GM19099 (cell line): ENCODE measurements at regions not wholly inside any gene's neighbourhood (a gene's known extent, or its start where the extent isn't known, plus 50 kb on each side); places are given as distances from the start of the nearest gene placed in this dataset.

Experiments used
- POLR2A ChIP-seq: IDR thresholded peaks from 3 replicates; pipeline ENCODE4 v1.6.1; 2011; ENCODE audit warnings: low read depth; ENCODE audit not compliant: insufficient read length; ENCODE audit errors: extremely low read depth

DNA sequence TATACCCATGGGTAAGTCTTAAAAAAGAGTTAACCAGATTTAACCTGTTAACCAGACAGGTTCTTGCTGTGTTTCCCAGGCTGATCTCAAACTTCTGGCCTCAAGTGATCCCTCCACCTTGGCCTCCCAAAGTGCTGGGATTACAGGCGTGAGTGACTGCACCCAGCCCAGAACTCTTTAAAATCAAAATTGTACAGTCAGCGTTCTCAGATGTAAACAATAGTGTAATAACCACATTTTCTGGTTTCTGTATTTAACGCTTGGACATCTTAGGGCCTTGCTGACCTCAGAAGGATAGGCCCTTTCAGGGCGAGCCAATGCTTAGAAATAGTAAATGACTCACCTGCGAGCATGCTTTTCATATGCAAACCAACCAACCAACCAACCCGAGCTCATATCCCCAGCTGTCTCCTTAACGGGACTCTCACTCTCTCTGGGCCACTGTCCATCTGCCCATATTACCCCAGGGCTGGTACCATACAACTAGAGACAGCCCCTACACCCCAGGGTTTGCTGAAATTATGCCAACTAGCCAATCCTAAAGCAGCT lies 415.0 kb upstream of the XYLT1 start:
- no peak for TF ChIP-seq POLR2A

DNA sequence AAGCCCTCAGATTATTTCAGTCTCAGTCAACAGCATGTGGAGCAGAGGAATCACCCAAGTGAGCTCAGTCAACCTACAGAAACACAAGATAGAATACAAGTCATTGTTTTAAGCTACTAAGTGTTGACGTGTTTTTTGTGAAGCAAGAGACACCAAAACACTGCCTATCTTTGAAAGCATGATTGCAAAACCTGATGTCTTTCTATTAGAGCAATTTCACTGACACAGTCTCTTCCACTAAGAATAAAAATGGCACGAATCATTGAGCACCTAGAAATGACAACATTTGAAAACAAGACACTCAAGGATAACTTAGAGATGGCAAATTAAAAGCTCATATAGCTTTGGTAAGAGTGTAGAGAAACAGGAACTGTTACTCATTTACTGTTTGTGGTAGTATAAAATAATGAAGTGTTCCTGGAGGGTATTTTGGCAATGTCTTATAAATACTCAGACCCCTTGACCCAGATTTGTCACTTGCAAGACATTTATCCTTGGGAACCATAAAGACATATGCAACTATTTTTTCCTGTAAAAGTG lies 407.1 kb upstream of the XYLT1 start:
- no peak for TF ChIP-seq POLR2A

DNA sequence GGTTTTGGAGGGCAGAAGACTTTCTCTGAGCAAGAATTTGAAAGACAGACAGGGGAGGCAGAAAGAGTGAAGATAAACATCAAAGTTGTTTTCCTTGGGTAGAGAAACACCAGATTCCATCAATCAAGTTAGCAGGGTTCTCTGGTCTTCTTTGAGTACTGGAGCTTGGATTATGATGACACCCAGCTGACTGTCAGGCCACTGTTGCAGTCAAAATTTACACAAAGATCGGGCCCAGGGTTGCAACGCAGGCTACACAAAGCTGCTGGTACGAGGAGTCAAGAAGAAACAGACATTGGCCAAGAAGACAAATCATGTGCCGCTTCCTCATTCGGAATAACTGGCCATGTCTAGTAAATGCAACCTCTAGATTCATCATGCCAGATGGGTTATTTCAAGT lies 396.2 kb upstream of the XYLT1 start:
- TF ChIP-seq POLR2A: no peak

DNA sequence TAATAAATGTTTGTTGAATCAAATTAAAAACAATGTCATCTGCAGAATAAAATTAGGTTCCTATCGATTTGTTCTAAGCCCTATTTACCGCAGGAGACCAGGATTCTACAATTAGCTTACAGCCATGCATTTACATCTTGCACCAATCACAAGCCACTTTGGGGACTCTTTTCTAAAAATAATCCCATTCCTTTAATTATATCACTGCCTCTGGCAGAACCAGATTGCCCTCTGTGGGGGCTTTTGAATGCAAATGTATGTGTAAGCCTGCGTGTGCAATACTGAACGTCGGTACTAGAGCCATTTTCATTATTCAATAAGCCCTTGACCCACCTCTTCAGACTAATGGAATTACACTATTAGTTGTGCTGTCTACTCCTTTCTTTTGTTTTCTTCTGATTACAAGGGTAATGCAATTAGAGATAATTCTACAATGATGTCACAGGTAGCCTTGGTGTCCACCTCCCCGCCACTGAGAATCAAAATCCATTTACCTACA lies 391.3 kb upstream of the XYLT1 start:
- no peak for TF ChIP-seq POLR2A

DNA sequence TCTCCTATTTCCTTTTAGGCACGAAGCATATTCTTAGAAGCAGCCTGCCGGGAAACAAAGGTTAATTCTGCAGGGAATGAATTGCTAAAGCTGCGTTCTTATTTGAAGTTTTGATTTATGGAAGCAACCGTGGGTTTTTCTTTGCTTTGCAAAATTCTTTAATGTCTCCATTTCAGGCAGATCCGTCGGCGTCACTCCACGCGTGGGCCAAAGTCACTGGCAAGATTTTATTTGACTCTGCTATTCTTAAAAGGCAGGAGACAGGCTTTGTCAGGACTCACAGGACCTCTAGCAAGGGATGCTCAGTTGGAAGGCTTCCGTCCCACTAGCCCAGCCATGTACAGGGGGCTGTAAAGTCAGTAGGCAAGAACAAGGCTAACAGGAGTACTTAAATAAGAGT lies 387.3 kb upstream of the XYLT1 start:
- TF ChIP-seq POLR2A: no peak

DNA sequence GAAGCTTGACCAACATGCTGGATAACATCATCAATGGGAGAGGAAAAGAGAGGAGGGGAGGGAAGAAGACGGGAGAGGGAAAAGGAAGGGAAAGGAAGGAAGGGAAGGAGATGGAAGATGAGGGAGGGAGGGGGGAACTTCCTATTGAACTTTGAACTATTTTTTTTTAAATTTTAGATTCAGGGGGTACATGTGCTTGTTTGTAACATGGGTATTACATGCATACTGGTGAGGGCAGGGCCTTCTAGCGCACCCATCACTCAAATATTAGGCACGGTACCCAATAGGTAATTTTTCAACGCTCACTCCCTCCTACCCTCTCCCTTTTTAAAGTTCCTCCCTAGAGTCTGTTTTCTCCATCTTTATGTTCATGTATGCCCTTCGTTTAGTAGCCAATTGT lies 383.2 kb upstream of the XYLT1 start:
- TF ChIP-seq POLR2A: no peak

DNA sequence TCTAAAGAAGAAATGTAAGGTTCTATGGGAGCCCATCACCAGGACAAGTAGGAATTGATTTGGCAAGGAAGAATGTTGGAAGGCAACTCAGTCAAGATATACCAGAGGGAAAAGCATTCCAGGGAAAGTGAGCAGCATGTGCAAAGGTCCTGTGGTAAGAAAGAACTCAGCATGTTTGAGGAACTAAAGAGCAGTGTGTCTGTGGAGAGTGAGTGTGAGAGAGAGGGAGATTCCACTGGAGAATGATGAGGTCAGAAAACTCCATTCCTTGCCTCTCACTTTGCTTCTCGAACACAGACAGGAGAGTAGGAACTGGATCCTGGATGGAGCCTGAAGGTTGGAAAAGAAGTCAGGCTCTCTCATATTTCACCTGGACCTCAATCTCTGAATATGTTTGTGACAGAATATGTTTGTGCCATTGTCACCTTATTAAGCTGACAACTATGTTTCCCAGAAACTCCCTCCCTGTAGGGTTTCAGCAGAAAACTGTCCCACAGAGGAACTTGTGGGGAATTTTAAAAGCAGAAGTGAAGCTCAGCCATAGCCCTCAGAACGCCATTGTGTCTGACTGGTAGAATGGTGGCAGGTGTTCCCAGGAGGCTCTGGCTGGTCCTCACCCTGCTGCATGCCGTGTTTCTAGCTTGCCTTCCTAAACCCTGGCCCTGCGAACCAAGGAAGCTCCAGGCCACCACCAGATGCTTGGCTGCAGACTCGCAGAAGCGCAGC lies 382.4 kb upstream of the XYLT1 start:
- no peak for TF ChIP-seq POLR2A

DNA sequence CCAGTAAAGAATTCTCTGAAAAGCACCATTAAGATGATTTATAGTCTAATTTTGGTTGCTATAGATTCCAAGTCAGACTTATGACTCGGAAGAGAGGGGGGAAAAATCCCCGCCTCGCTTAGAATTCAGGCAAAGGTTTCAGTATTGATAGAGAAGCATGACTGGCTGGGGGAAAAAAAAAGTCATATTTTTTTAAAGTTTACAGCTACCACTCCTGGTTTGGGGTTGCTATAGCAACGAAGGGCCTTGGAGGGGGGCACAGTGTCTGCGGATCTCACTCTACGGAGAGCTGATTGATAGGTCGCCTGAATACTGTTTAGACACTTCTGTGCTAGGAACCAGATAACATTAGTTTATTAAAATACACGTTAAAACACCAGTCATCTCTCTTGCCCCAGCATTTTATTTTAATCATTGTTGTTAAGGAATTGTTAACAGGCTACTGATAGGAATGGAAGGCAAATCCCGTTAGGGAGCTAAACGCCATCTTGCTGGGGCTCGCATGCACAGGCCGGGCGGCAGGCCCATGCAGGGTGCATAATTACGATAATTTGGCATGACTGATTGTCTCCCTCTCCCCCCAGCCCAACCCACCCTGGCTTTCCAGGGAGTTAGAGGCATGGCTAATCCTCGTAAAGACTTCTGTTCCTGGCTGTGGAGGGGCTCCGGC lies 380.0 kb upstream of the XYLT1 start:
- TF ChIP-seq POLR2A: no peak

DNA sequence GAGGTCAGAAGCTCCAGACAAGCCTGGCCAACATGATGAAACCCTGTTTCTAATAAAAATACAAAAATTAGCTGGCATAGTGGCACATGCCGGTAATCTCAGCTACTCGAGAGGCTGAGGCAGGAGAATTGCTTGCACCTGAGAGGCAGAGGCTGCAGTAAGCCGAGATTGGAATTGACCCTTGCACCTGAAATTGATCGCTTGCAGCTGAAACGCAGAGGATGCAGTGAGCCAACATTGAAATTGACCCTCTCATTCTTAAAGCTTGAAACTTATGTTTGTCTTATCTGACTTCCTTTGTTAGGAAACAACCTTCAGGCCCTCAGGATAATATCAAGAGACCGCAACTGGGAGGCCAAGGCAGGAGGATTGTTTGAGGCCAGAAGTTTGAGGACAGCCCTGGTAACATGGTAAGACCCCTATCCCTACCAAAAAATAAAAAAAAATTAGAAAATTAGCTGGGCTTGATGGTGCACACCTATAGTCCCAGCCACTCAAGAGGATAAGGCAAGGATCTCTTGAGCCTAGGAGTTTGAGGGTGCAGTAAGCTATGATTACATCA lies 376.6 kb upstream of the XYLT1 start:
- TF ChIP-seq POLR2A: no peak

DNA sequence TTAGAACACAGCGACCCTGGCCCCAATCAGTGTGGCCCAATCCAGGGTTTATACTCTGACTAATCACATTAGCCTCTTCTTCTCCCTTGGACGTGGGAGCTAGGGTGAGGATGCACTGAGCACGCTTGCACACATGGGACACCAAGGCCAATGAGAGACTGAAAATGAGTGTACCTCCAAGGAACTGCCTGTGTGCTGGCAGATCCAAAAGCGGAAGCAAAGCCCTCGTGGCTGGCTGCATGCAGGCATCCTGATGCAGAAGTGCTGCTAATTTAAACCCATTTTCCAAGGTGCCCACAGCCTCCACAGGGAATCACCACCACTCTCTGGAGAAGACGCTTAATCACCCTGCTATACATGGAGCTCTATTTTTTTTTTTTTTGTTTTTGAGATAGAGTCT lies 375.3 kb upstream of the XYLT1 start:
- no peak for TF ChIP-seq POLR2A

DNA sequence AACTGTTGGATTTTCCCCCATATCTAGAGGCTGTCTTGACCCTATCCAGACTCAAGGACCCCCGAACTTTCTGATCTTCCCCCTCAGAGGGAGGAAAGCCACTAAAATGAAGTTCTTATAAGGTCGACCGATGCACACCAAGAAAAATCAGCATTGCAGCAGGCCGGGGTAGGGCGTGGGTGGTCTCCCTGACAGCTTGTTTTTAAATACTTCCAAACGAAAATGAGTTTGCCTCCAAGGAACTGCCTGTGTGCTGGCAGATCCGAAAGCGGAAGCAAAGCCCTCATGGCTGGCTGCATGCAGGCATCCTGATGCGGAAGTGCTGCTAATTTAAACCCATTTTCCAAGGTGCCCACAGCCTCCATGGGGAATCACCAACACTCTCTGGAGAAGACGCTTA lies 374.3 kb upstream of the XYLT1 start:
- TF ChIP-seq POLR2A: no peak

DNA sequence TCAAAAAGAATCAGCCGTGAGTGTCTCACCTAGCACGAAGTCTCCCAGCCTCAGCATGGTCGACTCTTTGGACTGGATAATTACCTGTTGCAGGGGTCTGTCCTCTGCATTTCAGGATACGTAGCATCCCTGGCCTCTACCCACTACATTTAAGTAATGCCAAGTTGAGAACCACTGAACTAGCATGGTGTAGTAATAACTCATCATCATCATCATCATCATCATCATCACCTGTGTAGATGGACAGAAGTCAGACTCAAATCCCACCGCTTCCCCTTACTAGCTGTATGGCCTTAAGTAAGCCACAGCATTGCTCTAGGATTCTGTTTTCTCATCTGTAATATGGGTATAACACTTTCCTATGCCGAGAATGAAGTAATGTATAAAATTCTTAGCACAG lies 373.1 kb upstream of the XYLT1 start:
- no peak for TF ChIP-seq POLR2A

DNA sequence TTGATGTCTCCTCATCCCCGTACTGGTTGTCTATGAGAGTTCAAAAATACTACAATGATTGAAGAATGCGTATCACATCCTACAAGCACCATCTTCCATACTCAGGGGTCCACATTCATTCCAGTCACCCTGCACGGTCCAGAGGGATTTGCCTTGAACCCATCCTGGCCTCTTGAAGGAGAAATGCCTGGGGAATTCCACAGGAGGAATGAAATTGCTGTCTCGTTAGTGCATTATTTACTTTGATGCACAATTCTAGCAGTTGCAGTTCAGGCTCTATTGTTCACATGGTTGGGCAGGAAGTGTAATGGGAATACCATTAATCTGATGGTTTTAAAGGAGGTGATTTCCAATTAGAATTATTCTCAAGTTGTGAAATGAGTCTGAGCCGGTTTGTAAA lies 369.1 kb upstream of the XYLT1 start:
- TF ChIP-seq POLR2A: no peak

DNA sequence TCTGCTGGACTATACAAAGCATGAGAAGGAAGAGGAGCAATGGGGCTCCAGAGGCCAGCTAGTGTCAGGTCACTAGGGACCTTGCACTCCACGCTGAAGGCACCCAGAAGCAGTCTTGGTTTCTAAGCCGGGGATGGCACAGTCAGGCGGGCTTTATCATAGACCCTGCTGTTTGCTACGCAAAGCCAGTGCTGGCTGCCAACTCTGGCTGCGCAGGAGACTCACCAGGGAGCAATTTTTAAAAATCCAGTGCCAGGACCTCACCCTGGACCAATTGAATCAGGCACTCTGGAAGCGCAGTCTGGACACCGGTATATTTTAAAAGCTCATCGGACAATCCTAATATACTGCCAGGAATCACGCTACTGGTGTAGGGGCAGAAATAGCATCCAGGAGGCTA lies 368.5 kb upstream of the XYLT1 start:
- no peak for TF ChIP-seq POLR2A

DNA sequence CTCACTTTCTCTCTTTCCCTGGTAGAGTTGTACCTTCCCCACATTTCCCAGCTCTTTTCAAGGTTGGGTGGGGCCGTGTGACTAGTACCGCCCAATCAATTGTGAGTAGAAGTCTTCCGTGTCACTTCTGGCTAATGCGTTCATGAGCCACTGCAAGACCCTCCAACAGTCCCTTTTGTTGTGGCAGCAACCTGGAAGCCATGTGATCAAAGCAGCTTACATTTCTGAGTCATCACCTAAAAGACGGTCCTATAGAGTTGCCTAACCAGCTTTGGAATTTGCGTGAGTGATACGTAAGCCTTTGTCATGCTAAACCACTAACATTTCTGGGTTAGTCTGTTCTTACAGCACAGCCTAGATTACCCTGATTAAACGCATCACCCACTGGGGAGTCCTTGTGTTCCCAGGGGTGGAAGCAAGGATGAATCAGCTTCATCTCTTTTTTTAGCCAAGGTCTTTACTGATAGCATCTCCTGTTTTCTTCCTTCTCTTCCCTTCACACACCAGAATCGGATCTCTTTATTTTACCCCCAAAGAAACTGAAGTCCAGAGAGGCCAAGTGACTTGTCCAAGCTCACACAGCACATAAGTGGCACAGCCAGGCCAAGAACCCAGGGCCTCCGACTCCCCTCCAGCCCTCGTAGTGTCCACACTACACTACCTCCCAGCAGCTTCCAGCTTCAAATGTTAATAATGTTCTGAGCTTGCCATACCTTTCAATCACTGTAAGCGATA lies 366.3 kb upstream of the XYLT1 start:
- no peak for TF ChIP-seq POLR2A
